22Rv1 (cell line): ENCODE measurements at regions not wholly inside any gene's neighbourhood (a gene's known extent, or its start where the extent isn't known, plus 50 kb on each side); places are given as distances from the start of the nearest gene placed in this dataset.

Experiments
- ZFX ChIP-seq: fragments of 450-650 bp; IDR thresholded peaks from 2 replicates; pipeline ENCODE4 v1.6.1; 2017; ENCODE audit warnings: antibody characterized with exemption, borderline replicate concordance
- TF ChIP-seq, protein P1 (sequence below): fragments of 450-650 bp; IDR thresholded peaks from 2 replicates; pipeline ENCODE4 v1.5.1; 2017; ENCODE audit warnings: mild to moderate bottlenecking

DNA sequence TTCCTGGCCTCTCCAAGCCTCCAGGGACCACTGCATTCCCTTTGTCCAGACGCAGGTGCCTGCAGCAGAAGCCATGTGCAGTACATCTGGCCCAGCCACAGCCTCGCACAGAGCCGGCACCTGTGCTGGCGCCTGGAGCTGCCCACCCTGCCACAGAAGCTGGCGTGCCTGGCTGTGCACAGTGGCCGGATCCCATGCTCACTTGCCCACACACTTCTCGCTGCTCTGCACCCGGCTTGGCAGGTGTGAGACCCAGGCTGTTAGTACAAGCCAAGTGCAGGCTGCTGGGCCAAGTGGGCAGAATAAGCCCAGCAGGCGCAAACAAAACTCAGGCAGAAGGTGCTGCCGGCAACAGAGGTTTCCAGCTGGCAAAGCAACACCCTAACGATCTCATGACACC, 124.5 kb upstream of the CCDC150 start:
- TF ChIP-seq, protein P1, sequence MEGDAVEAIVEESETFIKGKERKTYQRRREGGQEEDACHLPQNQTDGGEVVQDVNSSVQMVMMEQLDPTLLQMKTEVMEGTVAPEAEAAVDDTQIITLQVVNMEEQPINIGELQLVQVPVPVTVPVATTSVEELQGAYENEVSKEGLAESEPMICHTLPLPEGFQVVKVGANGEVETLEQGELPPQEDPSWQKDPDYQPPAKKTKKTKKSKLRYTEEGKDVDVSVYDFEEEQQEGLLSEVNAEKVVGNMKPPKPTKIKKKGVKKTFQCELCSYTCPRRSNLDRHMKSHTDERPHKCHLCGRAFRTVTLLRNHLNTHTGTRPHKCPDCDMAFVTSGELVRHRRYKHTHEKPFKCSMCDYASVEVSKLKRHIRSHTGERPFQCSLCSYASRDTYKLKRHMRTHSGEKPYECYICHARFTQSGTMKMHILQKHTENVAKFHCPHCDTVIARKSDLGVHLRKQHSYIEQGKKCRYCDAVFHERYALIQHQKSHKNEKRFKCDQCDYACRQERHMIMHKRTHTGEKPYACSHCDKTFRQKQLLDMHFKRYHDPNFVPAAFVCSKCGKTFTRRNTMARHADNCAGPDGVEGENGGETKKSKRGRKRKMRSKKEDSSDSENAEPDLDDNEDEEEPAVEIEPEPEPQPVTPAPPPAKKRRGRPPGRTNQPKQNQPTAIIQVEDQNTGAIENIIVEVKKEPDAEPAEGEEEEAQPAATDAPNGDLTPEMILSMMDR: no peak
- TF ChIP-seq ZFX: no peak
